ENCODE measurements at regions not wholly inside any gene's neighbourhood (a gene's known extent, or its start where the extent isn't known, plus 50 kb on each side); places are given as distances from the start of the nearest gene placed in this dataset.
"Not testable (repeated sequence)": the region's sequence is repeated elsewhere in the genome, so short reads cannot be mapped to it uniquely, and the experiment has no call there.

DNA sequence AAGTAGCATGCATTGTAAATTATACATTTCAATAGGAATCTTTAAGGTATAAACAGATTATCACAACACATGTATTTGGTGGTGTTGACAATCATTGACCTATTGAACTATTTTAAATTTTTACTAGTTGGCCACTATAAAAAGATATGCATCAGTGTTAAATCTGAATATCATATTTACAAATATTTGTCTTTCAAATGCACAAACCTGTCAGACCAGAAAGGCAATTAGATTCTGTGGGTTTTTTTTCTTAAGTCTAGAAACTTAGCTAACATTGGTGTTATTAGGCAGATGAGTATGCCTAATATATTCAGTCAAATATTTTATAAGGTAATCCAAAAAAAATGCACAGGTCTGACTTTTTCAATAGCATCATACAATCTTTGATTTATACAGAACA lies 241.4 kb upstream of the DGKB start:
- no peak for DNase-seq

DNA sequence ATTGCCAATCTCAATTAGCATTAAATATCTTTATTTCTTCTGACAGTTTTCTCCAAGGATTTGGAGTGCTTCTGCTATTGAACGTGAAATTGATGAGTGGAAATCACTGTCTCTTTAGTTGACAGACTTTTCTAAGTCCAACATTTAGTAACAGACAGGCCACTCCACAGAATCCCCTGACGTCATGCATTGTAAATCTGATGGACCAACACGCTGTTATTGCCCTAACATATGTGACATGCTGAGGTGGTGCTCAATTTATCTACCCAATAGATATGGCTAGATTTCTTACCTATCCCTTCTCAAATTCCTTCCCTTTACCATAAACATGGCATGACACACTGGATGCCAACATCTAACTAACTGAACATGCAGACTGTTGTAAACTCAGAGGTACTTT lies 240.6 kb upstream of the DGKB start:
- DNase-seq: no peak

DNA sequence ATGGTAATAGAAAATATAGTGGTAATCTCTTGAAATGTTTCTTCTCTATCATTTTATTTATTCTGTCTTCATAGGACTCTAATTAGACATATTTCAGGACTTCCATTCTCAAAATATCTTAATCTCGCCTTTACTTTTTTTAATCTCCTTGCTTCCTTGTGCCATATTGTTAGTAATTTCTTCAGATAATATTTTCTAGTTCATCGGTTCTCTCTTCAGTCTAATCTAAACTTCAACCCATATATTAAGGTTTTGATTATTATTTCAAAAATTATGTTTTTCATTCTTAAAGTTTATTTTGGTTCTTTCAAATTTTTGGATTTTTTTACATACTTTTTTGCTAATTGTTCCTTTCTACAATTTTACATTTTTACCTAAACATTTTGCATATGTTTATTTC lies 237.9 kb upstream of the DGKB start:
- no peak for DNase-seq

DNA sequence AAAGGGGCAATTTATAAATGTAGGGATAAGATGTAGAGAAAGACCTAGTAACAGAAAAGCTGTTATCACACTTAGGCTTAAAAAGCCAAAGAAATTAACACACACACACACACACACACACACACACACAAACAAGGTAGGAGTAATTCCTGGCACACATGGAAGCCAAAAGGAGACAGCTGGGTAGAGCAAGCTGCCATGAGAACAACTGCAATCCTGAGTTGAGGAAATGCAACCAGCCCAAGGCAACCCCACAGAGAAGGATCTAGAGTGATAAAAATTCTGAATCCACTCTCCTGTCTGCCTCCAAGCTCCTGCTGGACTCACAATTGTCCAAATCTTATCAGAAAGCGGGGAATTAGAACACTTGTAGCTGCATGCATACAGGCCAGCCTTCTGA lies 229.1 kb upstream of the DGKB start:
- no peak for DNase-seq

DNA sequence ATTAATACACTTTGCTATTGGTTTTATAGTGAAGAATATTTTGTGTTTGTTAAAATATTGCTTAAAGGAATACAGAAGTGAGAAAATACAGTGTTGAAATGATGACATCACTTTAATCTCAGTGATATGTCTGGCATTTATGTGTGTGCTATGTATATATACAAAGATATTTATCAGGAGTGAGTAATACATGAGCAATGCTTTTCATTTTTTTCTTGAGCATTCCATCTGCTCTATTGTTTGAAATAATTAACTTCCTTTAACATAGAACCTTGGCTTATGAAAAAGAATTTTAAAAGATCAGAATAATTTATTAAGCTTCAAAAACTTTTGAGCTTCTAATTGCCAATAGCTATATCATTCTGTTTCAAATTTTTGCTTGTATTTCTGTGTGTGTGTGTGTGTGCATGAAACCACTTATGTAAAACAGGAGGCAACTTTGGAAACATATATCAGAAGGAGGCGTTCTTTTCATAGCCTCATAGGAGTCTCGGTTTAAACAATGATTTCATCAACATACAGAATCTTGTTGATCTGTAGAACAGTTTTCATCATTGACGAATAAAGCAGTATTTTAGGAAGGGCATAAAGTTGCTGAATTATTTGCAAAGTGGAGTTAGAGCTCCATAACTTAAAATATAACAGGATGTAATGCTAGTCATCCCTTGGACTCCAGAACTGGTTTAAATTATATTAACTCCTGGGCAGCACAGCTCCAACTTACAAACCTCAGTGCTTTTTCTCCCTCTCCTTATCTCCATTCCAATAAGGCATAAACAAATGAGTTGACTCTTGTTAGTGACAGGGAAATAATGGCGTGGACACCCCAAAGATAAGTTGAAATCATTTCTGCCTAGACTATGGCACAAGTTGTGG lies 228.4 kb upstream of the DGKB start:
- peak; percentile 81 for DNase-seq

DNA sequence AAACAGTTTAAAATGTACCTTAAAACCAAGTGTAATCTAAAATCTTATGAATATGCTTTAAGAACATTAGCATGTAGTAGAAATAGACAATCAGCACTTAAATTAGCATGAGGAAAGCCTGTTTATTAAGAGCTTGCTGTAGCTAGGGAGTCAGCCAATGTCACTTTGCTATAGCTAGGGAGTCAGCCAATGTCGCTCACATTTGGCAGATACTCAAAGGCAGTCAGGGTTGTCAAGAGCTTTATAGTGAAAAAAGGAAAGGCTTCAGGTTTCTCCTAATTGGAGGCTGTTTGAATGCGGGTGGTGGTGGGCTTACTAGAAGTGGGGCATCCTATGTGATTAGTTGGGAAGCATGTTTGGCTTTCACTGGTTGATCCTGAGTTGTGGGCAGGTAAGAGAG lies 226.2 kb upstream of the DGKB start:
- no peak for DNase-seq

DNA sequence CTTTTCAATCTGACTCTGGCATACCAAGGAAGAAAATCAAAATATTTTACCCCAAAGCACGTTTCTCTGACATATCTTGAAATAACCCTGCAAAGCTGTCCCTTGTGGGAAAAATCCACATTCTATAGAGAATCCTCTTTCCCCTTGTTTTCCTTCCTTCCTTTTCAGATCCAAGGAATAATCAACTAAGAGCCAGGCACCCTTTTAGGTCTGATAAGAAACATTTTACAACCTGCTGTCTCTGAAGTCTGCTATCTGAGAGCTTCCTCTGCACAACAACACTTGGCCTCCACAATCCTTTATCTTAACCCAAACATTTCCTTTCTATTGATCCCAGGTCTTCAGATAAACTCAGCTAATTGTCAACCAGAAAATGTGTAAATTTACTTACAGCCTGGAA lies 224.1 kb upstream of the DGKB start:
- DNase-seq: not testable (repeated sequence)

DNA sequence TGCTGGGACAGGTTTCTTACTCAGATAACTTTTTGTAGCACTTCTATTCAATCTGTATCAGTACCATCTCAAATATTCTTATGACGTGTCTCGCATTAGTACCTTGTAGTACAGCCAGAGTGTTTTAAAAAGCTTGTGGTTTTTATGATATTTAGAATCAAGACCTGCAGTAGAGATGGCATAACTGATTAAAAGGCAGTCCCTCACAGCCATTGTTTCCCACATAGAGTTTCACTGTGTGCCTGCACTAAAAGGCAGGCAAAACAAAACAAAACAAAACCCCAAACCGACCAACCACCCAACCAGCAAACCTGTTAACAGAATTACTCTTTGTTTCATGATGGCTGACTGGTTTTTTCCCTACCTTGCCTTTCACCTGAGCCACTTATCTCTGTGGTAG lies 221.3 kb upstream of the DGKB start:
- DNase-seq: no peak

DNA sequence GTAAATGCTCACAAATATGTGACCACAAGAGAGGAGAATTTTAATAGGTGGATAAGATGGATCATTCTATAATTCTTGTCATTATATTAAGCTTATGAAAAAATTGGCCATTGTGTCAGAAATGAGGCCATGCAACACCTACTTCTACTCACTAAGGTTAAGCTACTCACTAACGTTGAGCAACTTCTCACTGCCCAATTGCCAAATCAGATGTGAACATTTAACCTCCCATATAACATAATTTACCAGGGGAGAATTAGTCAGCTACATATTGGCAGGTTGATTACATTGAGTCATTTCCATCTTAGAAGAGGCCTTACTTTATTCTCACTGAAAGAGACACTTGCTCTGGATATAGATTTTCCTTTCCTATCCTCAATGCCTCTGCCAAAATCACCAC lies 211.2 kb upstream of the DGKB start:
- no peak for DNase-seq

DNA sequence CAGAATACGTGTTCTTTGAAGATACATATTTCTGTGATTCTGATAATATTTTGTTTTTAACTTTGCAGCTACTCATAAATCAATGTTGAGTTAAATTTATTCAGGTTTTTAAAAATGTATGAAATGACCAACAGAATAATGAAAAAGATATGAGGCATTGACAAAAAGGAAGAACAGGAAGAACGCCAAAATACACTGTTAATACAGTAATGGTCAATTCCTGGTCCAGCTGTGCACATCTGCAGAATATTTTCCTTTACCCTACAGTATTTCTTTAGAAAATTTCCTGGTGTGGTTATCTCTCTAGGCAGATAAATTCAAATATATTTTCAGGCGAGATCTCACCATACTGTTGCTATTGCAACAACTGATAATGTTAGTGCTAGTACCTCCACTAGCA lies 203.2 kb upstream of the DGKB start:
- DNase-seq: no peak

DNA sequence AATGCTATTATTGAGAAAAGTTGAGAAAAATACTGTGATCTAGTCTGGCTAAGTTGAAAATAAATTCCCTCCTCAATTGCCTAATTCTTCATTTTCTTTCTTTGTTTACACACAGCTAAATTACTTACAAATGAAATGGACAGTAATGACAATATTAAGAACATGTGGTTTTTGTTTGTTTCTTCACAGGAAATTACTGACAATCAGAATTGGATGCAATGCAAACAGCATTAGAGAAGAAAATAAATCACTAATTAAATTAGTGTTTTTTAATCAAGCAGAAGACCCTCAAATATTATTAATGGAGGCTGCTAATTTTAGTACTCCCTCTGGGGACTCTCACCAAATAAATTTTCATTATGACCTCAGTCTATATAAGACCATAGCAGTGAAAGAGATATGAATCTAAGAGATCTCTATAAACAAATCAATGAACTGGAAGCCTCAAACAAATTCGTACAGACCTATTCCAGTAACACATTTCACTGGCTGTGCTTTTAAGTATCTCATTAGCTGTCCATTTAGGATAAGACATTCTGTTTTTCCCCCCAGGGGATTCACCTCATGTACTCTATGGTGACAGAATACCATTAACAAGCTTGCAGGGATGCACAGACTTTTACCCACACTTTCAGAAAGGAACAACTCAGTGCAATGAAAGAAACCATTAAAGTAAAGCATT lies 202.0 kb upstream of the DGKB start:
- DNase-seq: no peak

DNA sequence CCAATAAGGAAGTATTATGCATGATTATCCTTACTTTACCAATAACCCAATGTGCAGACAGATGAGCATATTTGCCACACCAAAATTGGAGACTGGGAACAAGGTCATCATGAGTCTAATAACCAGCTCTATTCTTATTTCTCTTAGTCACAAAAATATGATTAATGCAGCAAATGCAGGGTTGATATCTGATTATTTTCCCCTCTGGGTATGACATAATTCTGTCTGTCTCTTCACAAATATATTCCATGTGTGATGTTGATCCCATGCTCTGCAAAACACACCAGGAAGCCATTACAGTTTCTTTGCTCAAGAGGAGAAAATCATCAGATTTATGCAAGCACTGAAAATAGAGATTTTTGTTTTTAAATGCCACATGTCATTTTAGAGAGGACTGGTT lies 196.5 kb upstream of the DGKB start:
- no peak for DNase-seq

DNA sequence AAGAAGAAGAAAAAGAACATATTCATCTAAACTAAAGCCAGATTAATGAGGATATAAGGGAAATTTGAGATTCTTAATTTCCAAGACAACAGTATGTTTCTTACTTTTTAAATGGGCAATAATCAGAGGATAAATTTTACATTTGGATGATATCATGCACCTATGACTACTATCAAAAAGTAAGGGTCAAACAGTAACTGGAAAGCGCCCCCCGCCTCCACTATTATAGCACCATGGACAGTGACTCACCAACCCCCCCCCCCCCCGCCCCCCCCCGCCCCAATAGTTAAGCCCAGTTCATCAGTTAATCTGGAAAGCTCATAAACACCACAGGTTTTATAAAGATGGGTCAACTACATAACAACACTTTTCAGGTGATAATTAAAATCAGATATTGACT lies 194.3 kb upstream of the DGKB start:
- DNase-seq: no peak

DNA sequence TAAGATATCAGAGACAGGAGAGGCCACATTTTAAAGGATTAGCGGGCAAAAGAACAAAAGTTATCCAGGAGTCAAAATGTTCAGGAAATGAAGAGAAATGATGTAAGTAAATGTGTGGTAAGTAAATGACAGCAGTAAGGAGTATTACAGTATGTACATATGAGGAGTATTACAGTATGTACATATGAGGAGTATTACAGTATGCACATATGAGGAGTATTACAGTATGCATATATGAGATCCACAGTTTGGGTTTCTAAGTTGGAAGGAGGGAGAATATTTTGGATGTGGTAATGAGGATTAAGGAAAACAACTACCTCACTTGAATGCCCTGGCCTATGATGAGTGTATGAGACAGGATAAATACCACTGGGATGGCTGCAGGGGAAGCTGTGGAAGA lies 192.4 kb upstream of the DGKB start:
- no peak for DNase-seq

DNA sequence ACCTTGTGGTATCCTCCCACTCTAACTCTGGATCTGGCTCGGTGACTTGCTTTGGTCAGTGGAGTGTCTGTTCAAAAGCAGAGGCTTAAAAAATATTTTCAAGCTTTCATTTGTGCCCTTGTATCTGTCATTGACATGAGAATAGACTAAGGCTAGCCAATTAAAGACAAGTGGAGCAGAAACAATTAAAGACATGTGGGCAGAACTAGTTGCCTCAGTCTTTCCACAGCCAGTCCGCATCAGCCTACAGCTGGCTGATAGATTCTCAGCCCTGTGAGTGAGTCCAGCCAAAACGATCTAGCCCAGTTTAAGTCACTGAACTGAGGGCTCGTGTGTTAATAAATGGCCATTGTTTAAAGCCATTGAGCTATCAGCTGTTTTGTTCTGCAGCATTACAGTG lies 185.2 kb upstream of the DGKB start:
- no peak for DNase-seq

DNA sequence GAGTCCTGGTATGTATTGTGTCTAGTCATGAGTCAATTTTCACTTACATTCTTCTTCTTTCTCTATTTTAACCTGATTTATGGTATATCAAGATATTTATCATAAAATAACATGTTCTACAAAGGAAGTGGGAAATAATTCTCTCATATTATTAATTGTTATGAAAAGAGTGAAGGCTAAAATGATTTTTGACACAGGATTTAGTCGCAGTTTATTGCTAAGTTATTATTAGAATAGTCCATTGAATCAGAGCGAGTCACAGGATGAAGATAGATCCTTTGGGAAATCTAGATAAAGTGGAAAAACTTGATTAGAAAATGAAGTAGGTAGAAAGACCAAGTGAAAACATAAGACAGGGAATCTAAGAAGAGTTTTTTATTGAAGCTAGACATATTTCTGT lies 184.3 kb upstream of the DGKB start:
- peak; percentile 51 for DNase-seq

DNA sequence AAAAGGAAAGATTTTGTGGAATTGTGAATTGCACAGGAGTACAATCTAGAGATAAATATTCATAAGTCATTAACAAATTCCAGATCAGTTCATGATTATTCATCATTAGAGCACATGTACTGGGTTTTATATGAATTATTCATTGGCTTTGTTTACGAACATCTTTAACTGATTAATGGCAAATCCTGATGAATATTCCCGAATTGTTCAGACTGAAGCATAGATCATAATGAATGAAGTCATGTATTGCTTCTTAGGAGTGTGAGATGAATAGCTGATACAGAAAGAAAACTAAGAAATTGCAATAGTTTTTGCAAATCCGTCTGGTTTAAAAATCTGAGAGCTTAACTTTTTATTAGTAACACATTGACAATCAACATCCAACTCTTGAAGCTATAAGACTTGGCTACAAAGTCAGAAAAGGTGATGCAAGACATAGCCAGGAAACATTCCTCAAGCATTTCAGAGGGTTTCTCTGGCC lies 183.6 kb upstream of the DGKB start:
- peak; percentile 30 for DNase-seq

DNA sequence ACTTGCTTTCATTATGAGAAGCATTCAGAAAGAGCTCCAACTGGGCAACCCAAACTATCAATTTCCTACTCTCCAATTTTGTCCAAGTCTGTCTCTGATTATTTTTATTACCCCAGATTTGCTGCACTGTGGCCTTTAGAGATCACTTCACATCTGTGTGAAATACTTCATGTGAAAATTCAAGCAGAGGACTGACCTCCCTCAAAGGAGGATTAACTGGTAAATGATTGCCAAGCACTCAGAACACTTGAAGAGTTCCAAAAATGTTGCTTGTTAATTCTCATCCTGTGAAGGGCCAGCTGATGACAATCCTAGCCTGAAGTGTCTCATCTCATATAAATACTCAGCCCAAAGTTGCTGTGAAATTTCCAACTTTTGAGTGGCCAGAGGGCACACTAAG lies 182.8 kb upstream of the DGKB start:
- DNase-seq: peak; percentile 14

DNA sequence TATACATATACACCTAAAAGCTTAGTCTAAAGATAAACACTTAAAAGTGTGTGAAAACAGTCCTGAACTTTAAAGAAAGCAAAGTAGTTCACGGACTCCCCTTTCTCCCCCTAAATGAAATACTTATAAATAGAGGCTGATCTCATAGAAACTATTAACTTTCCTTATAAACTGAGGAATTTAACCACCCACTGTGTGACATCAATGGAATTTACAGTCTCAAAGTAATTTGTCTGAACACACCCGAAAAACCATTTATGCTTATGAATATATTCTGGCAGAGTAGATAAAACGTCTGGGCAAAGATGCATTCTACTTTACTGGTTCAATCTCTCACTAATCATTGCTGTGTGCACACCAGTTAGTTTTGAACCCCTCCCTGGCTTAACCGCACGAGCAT lies 181.8 kb upstream of the DGKB start:
- peak; percentile 55 for DNase-seq

DNA sequence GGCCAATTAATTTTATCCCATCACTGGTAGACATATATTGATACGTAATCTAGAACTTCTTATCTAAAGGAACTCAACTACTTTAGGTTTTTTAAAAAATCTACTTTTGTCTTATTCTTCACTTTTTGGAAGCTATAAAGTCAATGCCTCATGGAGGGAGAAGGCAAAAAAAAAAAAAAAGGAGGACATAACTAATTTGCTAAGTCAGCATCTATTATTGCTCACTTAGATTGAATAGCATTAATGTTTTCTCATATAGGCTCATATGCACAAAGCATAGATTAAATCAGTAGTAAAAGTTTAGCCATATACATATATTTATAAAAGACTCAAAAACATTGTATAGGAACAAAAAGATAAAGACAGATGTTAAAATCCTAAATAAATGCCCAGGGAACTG lies 179.3 kb upstream of the DGKB start:
- DNase-seq: no peak

DNA sequence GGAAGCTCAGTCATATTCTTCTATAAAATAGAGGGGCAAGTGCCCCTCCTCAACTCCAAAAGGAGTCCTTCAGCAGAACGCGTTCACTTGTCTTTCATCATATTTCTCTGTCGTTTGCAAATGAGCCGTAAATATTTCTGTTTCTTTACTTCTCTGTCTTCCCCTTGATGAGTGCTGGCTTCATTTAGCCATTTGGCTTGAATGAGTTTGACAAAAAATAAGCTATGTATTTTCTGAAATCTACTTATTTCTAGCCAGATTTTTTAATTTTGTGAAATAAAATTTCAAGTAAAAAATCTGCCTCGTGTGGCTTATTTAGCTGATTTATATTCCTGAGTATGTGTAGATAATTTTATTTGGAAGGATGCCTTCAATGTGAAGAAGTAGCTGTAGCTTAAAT lies 170.8 kb upstream of the DGKB start:
- DNase-seq: no peak

DNA sequence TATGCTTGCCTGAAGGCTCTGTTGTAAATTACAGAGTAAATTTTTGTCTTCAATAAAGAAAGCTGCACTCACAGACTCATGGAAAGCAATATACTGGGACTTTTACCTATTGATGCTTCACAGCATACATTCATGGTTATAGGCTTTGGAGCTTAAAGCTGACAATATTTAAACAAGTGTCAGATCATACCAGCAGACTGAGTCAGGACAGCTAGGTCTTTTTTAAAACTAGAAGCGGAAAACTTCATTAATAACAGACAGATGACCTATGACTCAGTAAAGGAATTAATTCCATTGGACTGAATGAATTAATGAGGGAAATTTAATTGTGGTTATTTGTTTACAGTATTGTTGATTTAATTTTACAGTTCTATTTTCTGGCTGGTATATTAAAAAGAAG lies 165.8 kb upstream of the DGKB start:
- peak; percentile 27 for DNase-seq

DNA sequence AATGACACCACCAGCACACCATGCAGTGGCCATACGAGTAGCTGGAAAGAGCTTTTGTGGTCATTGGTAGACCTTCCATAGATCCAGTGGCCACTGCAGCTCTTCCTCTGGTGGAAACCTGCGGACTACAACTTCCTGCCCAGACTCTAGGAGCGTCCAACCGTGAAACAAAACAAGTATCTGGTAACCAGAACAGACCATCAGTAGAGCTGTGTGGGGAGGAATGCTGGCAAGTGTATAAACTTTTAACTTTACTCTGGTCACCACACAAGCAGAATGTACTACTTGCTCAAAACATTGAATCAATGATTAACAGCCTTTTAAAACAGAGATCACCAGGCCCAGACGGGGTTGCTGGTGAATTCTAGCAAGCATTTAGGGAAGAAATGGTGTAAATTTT lies 154.7 kb upstream of the DGKB start:
- DNase-seq: no peak

DNA sequence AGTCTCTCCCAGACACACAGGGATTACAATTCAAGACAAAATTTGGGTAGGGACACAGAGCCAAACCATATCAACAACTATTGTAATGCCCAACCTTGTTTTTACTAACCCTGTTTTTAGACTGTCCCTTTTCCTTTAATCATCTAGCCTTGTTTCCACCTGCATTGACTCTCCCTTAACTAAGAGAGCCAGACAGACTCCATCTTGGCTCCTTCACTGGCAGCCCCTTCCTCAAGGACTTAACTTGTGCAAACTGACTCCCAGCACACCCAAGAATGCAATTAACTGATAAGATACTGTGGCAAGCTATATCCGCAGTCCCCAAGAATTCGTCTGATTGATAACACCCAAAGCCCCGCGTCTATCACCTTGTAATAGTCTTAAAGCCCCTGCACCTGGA lies 151.8 kb upstream of the DGKB start:
- not testable (repeated sequence) for DNase-seq

All from fibroblast of skin of back (primary cell).